ENCODE measurements at regions not wholly inside any gene's neighbourhood (a gene's known extent, or its start where the extent isn't known, plus 50 kb on each side); places are given as distances from the start of the nearest gene placed in this dataset.
"Not testable (repeated sequence)": the region's sequence is repeated elsewhere in the genome, so short reads cannot be mapped to it uniquely, and the experiment has no call there.

DNA sequence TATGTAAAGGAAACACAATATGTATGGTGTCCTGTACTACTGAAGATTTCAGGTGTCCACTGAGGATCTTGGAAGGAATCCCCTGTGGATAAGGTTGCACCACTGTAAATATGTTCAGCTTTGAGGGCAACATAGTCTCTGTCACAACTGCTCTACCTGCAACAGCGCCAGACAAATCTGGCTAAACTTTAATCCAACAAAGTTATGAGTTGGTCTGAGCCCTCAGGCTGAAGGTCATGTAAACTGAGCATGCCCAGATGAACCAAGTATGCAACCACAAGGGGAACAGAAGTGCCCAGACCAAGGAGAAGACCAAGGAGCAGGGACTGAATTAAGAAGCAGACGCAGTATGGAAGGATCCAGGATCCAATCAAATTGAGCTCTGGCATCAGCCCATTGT is 135.0 kb upstream of the ZNF658 start:
- not testable (repeated sequence) for DNase-seq (ENCODE audit: low spot score)

DNA sequence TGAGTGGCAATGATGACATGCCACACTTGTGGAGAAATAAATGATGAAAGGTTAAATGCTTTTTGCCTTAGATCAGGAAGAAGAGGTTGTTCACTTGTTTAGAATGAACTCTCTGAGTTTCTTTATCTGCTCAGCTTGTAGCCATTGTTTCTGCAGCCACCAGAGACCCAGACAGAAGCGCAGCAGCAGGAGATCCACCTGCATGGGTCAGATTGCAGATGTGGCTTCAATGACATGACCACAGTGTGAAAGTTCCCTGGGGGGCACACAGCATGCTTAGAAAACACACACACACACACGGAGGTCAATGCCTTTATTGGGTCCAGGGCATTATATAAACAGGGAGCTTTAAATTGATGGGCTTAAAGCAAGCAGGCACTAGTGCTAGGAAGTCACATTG is 129.0 kb upstream of the ZNF658 start:
- not testable (repeated sequence) for DNase-seq (ENCODE audit: low spot score)

DNA sequence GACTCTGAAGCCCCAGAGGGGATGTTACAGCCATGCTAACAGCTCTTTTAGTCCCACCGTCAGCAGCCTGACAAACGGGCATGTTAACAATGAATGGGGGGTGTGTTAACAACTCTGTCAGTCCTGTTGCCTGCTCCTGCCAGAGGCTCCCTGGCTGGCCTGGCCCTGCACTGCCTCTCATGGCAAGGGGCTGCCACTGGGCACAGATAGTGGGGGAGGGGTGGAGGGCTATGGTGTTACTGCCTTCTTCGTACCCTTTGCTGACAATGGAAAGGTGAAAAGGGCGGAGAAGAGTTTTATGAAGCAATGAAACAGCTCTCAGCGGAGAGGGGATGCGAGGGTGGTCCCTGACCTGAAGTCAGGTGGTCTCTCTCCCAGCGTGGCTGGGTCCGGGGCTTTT is 125.9 kb upstream of the ZNF658 start:
- peak; percentile 44 for DNase-seq (ENCODE audit: low spot score)

DNA sequence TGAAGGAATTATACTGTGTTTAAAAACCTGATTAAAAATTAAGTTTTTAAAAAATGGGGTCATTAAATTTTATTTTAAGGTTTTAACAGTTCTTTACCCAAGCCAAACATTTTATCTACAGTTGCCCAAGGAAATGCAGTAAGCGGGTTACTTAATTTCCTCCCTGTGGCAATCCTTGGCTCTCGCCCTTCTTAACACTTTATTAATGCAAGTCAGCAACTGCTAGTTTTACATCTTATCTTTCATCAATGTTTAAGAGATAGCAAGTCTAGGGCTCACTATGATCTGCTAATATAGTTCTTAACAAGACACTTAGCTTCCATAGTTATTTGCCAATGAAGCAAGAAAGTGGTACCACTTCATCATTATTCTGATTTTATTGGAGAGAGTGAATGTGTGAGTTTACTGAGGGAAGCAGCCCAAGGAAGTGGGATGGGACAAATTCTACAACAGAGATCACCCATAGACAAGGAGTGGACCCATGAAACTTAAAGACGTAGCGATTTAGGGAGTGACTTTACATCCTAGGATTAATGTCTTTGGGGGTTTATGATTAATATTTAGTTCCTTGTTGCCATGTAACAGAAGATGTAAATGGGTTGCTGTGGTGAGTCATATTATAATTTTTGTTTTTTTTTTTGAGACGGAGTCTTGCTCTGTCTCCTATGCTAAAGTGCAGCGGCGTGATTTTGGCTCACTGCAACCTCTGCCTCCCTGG is 120.4 kb upstream of the ZNF658 start:
- not testable (repeated sequence) for DNase-seq (ENCODE audit: low spot score)

DNA sequence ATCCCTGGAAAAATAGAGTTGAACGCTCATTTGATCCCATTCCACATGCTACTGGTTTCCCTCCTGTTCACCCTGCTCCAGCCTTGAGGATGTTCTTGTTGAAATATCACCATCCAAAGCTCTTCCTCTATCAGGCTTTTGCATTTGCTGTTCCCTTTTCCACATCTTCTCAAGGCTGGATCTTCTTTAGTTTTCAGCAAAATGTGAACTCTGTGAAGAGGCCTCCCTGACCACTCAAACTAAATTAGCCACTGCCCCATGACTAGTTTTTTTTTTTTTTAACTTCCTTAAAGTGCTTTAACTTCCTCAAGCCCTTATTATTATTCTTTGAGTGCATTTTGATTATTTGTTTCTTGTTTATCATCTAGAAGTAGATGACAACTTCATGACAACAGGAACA is 119.3 kb upstream of the ZNF658 start:
- not testable (repeated sequence) for DNase-seq (ENCODE audit: low spot score)

DNA sequence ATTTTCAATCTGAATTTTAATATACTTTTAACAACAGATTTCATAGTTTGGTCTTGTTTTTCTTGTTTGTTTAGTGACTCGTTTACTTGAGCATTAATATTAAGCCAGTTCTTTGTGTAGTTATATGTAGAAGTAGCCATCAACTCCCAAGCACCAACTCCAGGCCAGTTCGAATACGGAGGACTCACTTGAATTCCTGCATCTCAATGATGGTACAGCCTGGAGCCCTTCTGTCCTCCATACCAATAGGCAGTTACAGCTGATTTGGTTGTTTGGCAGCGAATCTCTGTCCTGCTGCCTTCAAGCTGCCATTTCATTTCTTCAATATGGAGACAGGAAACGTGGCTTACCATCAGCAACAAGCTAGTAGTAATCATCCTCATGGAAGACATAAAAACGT is 118.5 kb upstream of the ZNF658 start:
- DNase-seq (ENCODE audit: low spot score) = not testable (repeated sequence)

DNA sequence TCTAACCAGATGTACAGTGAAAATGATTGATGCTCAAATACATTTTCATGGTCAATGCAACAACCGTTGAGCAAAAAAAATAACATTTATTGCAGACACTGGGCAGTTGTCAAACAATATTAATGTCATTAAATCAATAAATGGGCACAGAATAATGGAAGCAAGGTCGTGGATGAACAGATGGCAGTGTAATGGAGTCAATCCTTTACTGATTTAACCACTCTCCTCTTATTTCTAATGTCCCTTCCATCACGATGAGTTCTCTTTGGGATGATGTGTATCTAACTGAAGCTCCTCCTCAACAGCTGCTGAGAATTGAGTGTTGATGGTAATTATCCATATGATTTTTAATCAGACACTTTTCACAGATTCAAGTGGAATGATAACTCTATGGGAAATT is 114.9 kb upstream of the ZNF658 start:
- DNase-seq (ENCODE audit: low spot score) = not testable (repeated sequence)

DNA sequence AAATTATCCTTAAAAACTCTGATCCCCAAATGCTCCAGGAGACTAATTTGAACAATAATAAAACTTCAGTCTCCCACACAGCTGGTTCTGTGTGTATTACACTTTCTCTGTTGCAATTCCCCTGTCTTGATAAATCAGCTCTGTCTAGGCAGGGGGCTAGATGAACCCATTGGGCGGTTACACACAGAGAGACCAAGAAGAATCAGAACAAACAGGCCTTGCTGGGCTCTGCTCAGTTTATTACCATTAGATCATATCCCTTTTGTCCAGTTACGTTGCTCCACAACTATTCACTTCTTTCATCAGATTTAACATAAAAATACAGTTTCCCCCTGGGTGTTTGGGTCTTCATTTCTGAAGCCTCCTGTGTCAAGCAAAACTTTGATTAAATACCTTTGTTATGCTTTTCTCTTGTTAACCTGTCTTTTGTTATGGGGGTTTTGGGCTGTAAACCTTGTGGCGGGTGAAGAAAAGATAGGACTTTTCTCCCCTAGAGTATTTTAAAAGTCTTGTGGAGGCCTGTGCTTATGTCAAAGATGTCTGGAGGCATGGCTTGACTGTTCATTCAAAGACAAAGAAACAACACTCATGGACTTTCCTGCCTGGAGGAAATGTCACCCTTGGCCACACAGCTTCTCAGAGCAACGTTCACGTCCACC is 109.3 kb upstream of the ZNF658 start:
- DNase-seq (ENCODE audit: low spot score) = not testable (repeated sequence)

DNA sequence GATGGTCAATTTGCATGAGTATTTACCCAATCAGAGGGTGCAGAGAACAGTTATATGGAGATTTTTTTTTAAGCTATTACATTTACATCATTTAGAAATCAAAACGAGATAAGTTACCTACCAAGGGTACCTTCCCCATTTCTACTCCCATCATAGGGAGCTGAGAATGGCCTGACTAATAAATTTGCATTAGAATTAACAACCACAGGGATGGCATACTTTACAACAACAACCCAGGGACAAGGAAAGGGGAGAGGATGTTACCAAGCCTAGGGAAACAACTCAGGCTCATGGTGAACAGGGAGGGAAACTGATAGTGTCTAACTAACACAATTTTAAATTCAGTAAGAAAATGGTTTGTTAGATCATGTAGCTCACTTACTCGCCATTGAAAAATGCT is 105.8 kb upstream of the ZNF658 start:
- not testable (repeated sequence) for DNase-seq (ENCODE audit: low spot score)

DNA sequence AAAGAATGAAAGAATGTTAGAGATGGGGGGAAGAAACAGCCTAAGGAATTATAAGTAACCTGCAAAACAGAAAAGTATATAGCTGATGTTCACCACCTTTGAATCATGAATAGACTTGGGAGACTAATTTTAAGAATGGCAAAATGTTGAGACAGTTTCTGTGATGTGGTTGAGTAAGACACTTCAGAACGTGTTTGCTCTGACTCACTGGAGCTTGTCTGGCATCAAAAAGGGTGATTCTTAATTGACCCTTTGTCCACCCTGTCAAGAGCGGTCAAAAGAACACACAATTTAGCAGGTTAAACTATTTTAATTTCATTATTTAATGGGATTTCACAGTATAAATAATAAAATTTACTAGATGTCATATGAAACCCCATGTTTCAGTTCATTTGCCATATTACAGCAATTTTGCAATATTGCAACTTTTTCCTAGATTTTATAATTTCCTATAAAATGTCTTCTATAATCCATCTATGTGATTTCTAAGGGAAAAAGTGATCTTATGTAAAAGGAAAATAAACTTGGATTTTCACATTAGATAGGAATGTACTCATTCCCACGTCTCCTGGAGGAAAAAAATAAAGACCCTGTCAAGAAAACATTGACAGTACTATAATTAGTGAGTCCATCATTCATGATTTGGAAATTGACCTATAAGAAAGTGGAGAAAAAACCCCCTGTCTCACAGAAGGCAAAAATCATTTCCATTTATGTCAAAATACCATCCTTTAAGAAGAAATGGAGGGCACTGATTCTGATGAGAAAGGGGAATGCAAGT is 104.6 kb upstream of the ZNF658 start:
- DNase-seq (ENCODE audit: low spot score) = not testable (repeated sequence)

DNA sequence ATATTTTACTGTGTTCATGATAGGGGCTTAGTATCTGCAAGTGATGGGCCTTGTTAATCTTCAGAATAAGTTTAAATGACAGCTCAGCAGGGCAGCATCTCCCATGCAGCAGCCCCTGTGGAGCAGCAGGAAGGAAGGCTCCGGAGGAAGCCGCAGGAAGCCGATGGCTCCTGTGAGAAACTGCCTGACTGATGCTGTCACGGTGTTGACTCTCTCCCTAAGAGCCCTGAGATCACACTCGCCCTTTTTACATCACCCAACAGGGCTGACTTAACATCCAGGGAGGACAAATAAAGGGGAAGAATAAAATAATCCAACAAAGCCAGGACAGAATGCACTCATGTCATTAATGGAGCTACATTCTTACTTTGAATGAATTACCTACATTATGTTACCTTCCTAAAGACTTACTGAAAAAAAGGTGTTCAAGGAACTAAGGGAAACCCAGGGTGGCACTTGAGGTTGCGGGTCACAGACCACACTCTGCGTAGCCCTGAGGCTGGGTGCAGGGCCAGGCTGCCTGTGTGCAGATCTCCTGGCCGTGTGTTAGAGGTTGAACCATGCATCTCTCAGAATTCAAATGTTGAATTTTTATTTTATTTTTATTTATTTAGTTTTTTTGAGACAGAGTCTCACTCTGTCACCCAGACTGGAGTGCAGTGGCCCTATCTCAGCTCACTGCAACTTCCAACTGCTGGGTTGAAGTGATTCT is 102.5 kb upstream of the ZNF658 start:
- DNase-seq (ENCODE audit: low spot score) = not testable (repeated sequence)

DNA sequence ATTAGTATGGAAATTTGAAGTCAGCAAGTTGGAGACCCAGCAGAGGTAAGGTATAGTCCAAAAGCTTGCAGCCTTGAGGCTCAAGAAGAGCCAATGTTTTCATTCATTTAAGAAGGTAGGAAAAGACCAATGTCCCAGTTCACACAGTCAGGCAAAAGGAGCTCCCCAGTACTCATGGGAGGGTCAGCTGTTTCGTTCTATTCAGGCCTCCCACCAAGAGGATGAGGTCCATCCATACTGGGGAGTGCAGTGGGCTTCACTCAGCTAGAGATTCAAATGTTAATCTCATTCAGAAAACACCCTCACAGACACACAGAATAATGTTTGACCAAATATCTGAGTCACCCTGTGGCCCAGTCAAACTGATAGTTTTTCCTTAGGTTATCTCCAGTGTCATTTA is 96.9 kb upstream of the ZNF658 start:
- DNase-seq (ENCODE audit: low spot score) = not testable (repeated sequence)

DNA sequence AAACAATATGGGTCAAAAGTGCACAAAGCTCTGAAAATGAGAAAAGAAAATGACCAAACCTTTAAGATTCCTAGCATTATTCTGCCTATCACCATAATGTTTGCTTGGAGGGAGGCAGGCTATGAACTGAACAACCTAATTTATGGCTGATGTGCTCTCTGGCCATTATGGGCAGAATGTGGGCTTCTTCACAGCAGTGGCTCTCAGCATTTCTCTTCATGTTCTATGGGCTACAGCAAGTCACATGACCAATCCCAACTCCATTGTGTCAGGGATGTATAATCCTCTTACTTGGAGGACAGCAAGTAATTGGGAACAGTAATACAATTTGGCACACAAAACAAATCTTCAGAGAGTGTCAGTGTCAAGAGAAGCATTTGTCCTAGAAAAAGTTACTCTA is 90.3 kb upstream of the ZNF658 start:
- not testable (repeated sequence) for DNase-seq (ENCODE audit: low spot score)

DNA sequence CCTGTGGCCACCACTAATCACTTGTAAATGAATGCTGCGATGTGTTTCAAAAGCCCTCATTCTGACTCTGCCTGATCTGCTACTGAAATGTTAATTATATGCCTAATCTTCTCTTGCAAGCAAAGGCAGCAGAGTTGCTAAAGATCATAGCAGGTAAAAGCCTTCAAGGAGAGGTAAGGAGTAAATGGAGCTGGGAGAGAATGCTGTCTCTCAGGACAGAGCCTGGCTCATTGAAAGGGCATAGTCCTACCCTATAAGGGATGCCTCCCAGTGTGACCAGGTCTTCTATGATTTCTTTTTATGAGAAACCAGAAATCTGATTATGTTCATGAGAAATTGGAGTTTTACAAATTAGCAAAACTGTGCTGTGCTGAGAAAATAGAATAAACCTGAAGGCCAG is 88.2 kb upstream of the ZNF658 start:
- DNase-seq (ENCODE audit: low spot score) = not testable (repeated sequence)

DNA sequence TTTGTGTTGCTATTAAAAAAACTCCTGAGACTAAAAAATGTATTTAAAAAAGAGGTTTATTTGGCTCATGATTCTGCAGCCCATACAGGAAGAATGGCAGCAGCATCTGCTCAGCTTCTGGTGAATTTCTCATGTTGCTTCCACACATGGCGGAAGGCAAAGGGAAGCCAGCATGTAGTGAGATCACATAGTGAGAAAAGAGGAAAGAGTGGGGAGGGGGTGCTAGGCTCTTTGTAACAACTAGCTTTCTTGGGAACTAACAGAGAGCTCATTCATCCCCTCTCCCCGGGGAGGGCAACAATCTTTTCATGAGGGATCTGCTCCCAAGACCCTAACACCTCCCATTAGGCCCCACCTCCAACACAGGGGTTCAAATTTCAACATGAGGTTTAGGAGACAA is 87.6 kb upstream of the ZNF658 start:
- peak; percentile 45 for DNase-seq (ENCODE audit: low spot score)

DNA sequence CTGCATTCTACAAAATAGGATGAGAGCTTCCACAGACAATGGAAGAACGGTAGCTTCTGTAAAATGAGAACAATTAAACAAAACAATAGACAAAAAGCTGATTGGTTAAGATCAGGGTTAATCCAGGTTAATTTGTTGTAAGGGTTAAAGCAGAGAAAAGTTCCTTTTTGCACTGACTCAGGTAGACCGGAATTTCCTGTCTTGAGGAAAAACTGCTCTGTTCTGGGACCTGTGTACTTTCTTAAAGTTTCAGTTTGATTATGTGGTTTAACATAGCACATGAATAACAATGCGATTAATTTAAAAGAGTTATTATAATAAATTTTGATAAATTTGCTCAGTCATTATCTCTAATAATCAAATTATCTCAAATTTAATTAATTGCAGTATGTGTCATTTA is 86.5 kb upstream of the ZNF658 start:
- DNase-seq (ENCODE audit: low spot score) = not testable (repeated sequence)

DNA sequence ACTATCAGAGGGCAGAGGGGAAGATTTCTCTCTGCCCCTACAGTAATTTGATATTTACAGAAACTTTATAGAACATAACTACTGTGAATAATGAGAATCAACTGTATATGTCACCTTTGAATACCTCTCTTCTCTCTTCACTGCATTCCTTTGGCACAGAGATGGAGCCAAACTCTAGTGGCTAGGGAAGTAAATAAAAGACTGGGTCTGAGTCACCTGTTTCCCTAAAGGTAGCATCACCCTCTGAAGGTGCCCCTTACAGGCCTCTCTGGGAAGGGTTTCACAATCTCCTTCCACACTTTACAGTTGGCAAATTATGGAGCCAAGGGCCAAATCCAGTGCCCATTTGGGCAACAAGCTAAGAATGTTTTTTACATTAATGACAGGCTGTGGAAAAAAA is 81.0 kb upstream of the ZNF658 start:
- not testable (repeated sequence) for DNase-seq (ENCODE audit: low spot score)

DNA sequence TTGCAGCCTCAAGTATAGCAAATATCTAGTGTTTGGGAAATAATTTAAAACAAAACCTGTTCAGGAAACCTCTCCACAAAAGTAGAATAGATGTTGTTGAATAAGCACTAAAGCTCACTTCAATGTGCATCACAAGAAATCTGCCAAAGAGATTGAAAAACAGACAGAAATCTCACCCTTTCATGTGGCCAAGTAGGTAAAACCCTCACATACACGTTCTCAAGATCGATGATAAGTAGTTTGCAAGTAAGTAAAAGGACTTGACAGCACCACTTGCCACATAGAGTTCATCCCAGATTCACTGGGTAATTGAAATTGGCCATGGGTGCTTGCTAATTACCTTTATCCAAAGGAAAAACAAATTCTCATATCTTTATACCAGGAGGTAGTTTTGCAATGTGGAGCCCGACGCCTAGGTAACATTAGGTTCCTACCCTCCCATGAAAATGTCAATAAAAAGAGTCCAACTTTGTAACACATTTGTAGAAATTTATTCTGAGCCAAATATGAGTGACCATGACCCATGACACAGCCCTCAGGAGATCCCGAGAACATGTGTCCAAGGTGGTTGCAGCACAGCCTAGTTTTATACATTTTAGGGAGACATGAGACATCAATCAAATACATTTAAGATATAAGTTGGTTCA is 80.4 kb upstream of the ZNF658 start:
- DNase-seq (ENCODE audit: low spot score) = not testable (repeated sequence)

DNA sequence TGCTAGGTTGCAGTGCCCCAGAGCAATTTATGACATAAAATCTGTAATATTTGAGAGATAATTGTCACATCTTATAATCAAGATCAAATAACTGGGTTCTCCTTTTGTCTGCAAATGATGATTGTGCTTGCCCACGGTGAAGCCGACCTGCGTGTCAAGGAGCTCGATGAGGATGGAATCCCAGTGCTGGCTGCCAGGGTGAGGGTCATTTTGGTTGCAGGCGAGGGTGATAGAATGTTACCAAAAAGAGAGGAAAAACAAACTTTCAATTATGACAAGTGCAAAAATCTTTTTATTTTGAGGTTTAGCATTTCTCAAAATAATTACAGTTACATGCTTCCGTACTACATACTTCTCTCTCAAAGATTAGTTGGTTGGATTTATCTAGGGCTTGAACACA is 76.4 kb upstream of the ZNF658 start:
- peak; percentile 17 for DNase-seq (ENCODE audit: low spot score)

DNA sequence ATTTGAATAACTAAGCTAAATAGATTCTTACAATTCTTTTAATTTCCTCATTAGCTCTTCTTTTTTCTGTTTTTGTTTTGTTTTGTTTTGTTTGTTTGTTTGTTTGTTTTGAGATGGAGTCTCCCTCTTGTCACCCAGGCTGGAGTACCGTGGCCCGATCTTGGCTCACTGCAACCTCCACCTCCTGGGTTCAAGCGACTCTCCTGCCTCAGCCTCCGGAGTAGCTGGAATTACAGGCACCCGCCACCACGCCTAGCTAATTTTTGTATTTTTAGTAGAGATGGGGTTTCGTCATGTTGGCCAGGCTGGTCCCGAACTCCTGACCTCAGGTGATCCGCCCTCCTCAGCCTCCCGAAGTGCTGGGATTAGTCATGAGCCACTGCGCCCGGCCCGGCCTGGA is 70.7 kb upstream of the ZNF658 start:
- DNase-seq (ENCODE audit: low spot score) = not testable (repeated sequence)

DNA sequence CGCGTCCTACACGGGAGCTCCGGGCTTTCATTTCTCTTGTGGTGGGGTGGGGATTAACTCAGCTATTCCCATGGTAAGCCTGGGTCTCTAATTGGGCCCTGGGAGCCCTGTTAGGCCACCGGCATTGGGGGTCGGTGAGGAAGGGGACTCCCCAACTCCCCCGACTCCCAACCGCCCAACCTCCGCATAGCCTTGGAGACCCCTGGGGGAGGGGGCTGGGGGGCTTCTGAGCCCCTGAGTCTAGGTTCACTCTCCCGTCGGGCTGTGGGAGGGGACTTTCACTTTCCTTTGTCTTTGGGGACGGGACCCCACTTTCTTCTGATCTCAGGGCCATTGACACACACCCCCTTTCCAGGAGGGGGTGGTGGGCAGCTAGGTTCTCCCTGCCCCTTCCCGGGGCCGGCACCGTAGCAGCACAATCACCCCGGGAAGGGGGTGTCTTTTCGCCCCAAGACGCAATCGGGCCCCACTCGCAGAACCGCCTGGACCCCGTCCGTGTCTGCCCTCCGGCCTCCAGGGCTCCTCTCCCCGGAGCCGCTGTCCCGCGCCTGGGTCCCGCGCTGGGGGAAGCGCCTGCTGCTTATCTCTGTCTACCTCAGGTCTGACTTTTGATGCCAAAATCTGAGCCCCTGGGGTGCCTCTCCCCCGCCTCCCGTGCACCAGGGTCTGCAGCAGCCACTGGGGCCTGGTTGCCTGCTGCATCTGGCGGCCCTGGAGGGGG is 69.6 kb upstream of the ZNF658 start:
- not testable (repeated sequence) for DNase-seq (ENCODE audit: low spot score)

All from ecto neural progenitor cell (in vitro differentiated cells).